ENCODE measurements at regions not wholly inside any gene's neighbourhood (a gene's known extent, or its start where the extent isn't known, plus 50 kb on each side); places are given as distances from the start of the nearest gene placed in this dataset.

GRCh38 chr21:35227786-35228185 lies 178.7 kb upstream of the RUNX1 start:
- Histone ChIP-seq H3K79me2 (ENCODE audit: insufficient read depth, low read length) (no peaks in the 10 kb centered on the region), H3K9me3 (replicated peaks in 1 of 2; ENCODE audit: control insufficient read depth in 1 of 2, insufficient read depth in 1 of 2, low read length in 2 of 2) (no peaks in the 10 kb centered on the region), H3K4me1 (ENCODE audit: control insufficient read depth in 1 of 2, insufficient read depth in 2 of 2, low read length in 2 of 2) (peaks cover under 1 to 8% of the 10 kb centered on the region in 2 donors), H3K27ac (ENCODE audit: low read depth in 1 of 2, low read length in 2 of 2) (no peak overlapping the region), H2AFZ (ENCODE audit: insufficient read depth, low read depth, low read length, poor library complexity, severe bottlenecking) (no peak overlapping the region), H3K4me3 (replicated peaks in 1 of 3; ENCODE audit: low read depth in 2 of 3, low read length in 3 of 3) (no peak overlapping the region), H3K27me3 (ENCODE audit: control insufficient read depth in 2 of 2, insufficient read depth in 2 of 2, low read length in 2 of 2) (no peaks in the 10 kb centered on the region), H3K4me2 (replicated peaks; ENCODE audit: extremely low read depth, low read length, poor library complexity, severe bottlenecking) (no peak overlapping the region), H3K9ac (ENCODE audit: insufficient read depth, low read length, poor library complexity, severe bottlenecking) (no peak overlapping the region), H4K20me1 (ENCODE audit: insufficient read depth, low read length) (no peaks in the 10 kb centered on the region), H3K36me3 (replicated peaks in 1 of 2; ENCODE audit: control insufficient read depth in 1 of 2, insufficient read depth in 2 of 2, low read length in 2 of 2) (no peaks in the 10 kb centered on the region)
- Mint-ChIP-seq H3K27me3 (ENCODE audit: low read depth in 3 of 3) (peaks cover 0 to 5% (median 0%) of the 10 kb centered on the region in 3 donors), H3K27ac (no peak overlapping the region), H3K4me1 (peaks cover 20% of the 10 kb centered on the region), H3K9me3 (no peaks in the 10 kb centered on the region), H3K36me3 (no peaks in the 10 kb centered on the region), H3K4me3 (peak overlapping the region in 1 of 2 donors; percentile 40)
- intact Hi-C loops (cut with micrococcal nuclease): no loop called here
- WGBS (ENCODE audit: insufficient coverage): 65% methylated on average over 5 of the region's 5 CpGs
- TF ChIP-seq CTCF (IDR thresholded peaks at IDR 0.05): no peak
- no peak for DNase-seq

- peak overlapping the region in 1 of 2 donors; percentile 40 for H3K4me3 Mint-ChIP-seq
- no peak overlapping the region for H3K4me2 ChIP-seq (replicated peaks; ENCODE audit: extremely low read depth, low read length, poor library complexity, severe bottlenecking)
- H3K4me3 ChIP-seq (replicated peaks in 1 of 3; ENCODE audit: low read depth in 2 of 3, low read length in 3 of 3): no peak overlapping the region
- H3K27me3 Mint-ChIP-seq (ENCODE audit: low read depth in 3 of 3): peaks cover 0 to 5% (median 0%) of the 10 kb centered on the region in 3 donors
- H4K20me1 ChIP-seq (ENCODE audit: insufficient read depth, low read length): no peaks in the 10 kb centered on the region
- no peak overlapping the region for H3K27ac ChIP-seq (ENCODE audit: low read depth in 1 of 2, low read length in 2 of 2)
- no peak for TF ChIP-seq CTCF (IDR thresholded peaks at IDR 0.05)
- peaks cover 26% of the 10 kb centered on the region for H3K4me1 Mint-ChIP-seq
- H3K27ac Mint-ChIP-seq: no peak overlapping the region
- no peaks in the 10 kb centered on the region for H3K9me3 ChIP-seq (replicated peaks in 1 of 2; ENCODE audit: control insufficient read depth in 1 of 2, insufficient read depth in 1 of 2, low read length in 2 of 2)
- H3K9me3 Mint-ChIP-seq: no peaks in the 10 kb centered on the region
- WGBS (ENCODE audit: insufficient coverage): 54% methylated on average over 11 of the region's 13 CpGs
- no peaks in the 10 kb centered on the region for H3K27me3 ChIP-seq (ENCODE audit: control insufficient read depth in 2 of 2, insufficient read depth in 2 of 2, low read length in 2 of 2)
- H2AFZ ChIP-seq (ENCODE audit: insufficient read depth, low read depth, low read length, poor library complexity, severe bottlenecking): no peak overlapping the region
- no peaks in the 10 kb centered on the region for H3K36me3 ChIP-seq (replicated peaks in 1 of 2; ENCODE audit: control insufficient read depth in 1 of 2, insufficient read depth in 2 of 2, low read length in 2 of 2)
- H3K9ac ChIP-seq (ENCODE audit: insufficient read depth, low read length, poor library complexity, severe bottlenecking): no peak overlapping the region
- no peaks in the 10 kb centered on the region for H3K79me2 ChIP-seq (ENCODE audit: insufficient read depth, low read length)
- peaks cover 7 to 14% of the 10 kb centered on the region in 2 donors for H3K4me1 ChIP-seq (ENCODE audit: control insufficient read depth in 1 of 2, insufficient read depth in 2 of 2, low read length in 2 of 2)
- no peaks in the 10 kb centered on the region for H3K36me3 Mint-ChIP-seq
- peak in 1 of 3 donors; percentile 8 for DNase-seq
- intact Hi-C loops (cut with micrococcal nuclease): no loop called here
Measured at GRCh38 chr21:35226968-35227744, 178.1 kb upstream of the RUNX1 start.

Measured in CD14-positive monocyte (primary cell).